ENCODE measurements at regions not wholly inside any gene's neighbourhood (a gene's known extent, or its start where the extent isn't known, plus 50 kb on each side); places are given as distances from the start of the nearest gene placed in this dataset.
"Not testable (repeated sequence)": the region's sequence is repeated elsewhere in the genome, so short reads cannot be mapped to it uniquely, and the experiment has no call there.

GRCh38 chrX:3872226-3872879 is 158.9 kb upstream of the PRKX start:
- TF ChIP-seq EP300 (IDR thresholded peaks at IDR 0.05; ENCODE audit: low read length); MCM2 (IDR thresholded peaks at IDR 0.05; ENCODE audit: low read depth); TCF7 (IDR thresholded peaks at IDR 0.05; ENCODE audit: borderline replicate concordance); GTF2F1 (IDR thresholded peaks at IDR 0.05; ENCODE audit: low read depth, low read length); ELK3 (CRISPR knock-in tag; IDR thresholded peaks at IDR 0.05); CTCF (IDR thresholded peaks at IDR 0.05 in 2 of 3, conservative IDR thresholded peaks at IDR 0.05 in 1 of 3; ENCODE audit: insufficient read depth in 2 of 3, low read depth in 1 of 3, low read length in 3 of 3); ZNF75A (CRISPR knock-in tag; IDR thresholded peaks at IDR 0.05); JUND (IDR thresholded peaks at IDR 0.05; ENCODE audit: borderline replicate concordance, low read depth, low read length); JUND (tag; IDR thresholded peaks at IDR 0.05; ENCODE audit: borderline replicate concordance, low read depth, low read length); LEF1 (IDR thresholded peaks at IDR 0.05): not testable (repeated sequence)
